Prostate gland (tissue), 2 donors: ENCODE measurements at regions not wholly inside any gene's neighbourhood (a gene's known extent, or its start where the extent isn't known, plus 50 kb on each side); places are given as distances from the start of the nearest gene placed in this dataset.

Source experiments
- CTCF ChIP-seq, 4 experiments: fragments of 200-600 bp in 2 of 4; fragments of 450-650 bp in 2 of 4; sonication (generic) in 2 of 4; IDR thresholded peaks; 1 replicate in 3 of 4; 2 replicates in 1 of 4; pipeline ENCODE4 v1.5.1; 2016 to 2019; ENCODE audit warnings: antibody characterized with exemption in 4 of 4, mild to moderate bottlenecking in 2 of 4, moderate library complexity in 2 of 4
- POLR2A ChIP-seq: fragments of 450-650 bp; IDR thresholded peaks from one replicate; pipeline ENCODE4 v1.6.1; 2016; ENCODE audit warnings: antibody characterized with exemption, mild to moderate bottlenecking

- TF ChIP-seq CTCF (IDR thresholded peaks at IDR 0.05): no peak
- no peak for TF ChIP-seq POLR2A
Measured at GRCh38 chr4:79170077-79170476, 155.8 kb downstream of the NAA11 start.
